ENCODE measurements at regions not wholly inside any gene's neighbourhood (a gene's known extent, or its start where the extent isn't known, plus 50 kb on each side); places are given as distances from the start of the nearest gene placed in this dataset.

DNA sequence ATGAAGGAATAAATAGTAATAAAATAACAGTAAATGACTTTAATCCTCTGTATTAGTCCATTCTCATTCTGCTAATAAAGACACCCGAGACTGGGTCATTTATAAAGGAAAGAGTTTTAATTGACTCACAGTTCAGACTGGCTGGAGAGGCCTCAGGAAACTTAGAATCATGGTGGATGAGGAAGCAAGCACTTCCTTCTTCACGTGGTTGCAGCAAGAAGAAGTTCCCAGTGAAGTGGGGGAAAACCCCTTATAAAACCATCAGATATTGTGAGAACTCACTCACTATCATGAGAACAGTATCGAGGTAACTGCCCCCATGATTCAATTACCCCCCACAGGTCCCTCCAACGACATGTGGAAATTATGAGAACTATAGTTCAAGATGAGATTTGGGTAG lies 727.9 kb upstream of the LINC00305 start:
- TF ChIP-seq, protein P1, sequence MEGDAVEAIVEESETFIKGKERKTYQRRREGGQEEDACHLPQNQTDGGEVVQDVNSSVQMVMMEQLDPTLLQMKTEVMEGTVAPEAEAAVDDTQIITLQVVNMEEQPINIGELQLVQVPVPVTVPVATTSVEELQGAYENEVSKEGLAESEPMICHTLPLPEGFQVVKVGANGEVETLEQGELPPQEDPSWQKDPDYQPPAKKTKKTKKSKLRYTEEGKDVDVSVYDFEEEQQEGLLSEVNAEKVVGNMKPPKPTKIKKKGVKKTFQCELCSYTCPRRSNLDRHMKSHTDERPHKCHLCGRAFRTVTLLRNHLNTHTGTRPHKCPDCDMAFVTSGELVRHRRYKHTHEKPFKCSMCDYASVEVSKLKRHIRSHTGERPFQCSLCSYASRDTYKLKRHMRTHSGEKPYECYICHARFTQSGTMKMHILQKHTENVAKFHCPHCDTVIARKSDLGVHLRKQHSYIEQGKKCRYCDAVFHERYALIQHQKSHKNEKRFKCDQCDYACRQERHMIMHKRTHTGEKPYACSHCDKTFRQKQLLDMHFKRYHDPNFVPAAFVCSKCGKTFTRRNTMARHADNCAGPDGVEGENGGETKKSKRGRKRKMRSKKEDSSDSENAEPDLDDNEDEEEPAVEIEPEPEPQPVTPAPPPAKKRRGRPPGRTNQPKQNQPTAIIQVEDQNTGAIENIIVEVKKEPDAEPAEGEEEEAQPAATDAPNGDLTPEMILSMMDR (IDR thresholded peaks at IDR 0.05; ENCODE audit: unreplicated experiment): no peak
- H3K4me1 Mint-ChIP-seq (ENCODE audit: low read depth, unreplicated experiment): no peaks in the 10 kb centered on the region
- CTCF ChIA-PET: no interaction called here
- H3K4me3 Mint-ChIP-seq (ENCODE audit: low read depth, unreplicated experiment): no peak overlapping the region
- no peaks in the 10 kb centered on the region for H3K27me3 Mint-ChIP-seq (ENCODE audit: unreplicated experiment)
- peaks cover 11% of the 10 kb centered on the region for H3K9me3 Mint-ChIP-seq (ENCODE audit: low read depth, unreplicated experiment)
- intact Hi-C loops (cut with micrococcal nuclease; ENCODE audit: unreplicated experiment): no loop called here
- DNase-seq: no peak
- no TSS peak for BruUV-seq (replicated peaks)
- H3K27ac Mint-ChIP-seq (ENCODE audit: unreplicated experiment): no peak overlapping the region
- H3K36me3 Mint-ChIP-seq (ENCODE audit: insufficient read depth, unreplicated experiment): no peaks in the 10 kb centered on the region

DNA sequence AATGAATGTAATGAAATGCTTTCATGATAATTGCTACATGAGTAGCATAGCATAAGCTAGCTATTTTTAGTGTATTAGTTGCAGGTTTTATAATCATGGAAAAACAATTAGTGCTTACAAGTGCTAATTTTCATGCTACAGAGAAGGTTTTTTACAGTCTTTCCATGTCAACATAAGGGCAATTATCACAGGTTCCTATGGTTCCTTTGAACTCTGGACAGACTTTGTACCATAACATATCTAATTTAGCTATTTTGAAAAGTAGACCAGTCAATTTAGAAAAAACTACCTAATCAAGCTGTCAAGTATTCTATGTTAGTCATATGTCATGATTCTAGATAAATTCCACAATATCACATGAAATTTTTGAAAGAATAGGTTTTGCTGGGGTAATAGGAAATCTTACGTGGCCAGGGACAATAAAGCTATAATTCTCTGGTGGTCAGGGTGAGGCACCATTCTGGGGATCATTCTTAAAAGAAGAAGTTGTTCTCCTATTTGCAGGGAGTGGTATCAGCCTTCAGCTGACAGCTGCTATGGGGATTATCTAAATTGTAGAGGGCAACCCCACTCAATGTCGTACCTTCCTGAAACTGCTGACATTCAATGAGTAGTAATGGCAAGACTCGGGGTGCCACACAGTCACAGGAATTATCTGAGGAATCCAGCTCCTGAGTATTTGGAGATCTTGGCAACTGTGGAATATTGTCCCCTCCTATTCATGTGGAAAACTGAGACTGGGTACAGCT lies 724.0 kb upstream of the LINC00305 start:
- intact Hi-C loops (cut with micrococcal nuclease; ENCODE audit: unreplicated experiment): no loop called here
- BruUV-seq (replicated peaks): no TSS peak
- Mint-ChIP-seq H3K27ac (ENCODE audit: unreplicated experiment) (no peak overlapping the region), H3K9me3 (ENCODE audit: low read depth, unreplicated experiment) (peaks cover 10% of the 10 kb centered on the region), H3K4me3 (ENCODE audit: low read depth, unreplicated experiment) (no peak overlapping the region), H3K4me1 (ENCODE audit: low read depth, unreplicated experiment) (no peaks in the 10 kb centered on the region), H3K27me3 (ENCODE audit: unreplicated experiment) (no peaks in the 10 kb centered on the region), H3K36me3 (ENCODE audit: insufficient read depth, unreplicated experiment) (peaks cover 4% of the 10 kb centered on the region)
- DNase-seq: no peak
- CTCF ChIA-PET: no interaction called here
- TF ChIP-seq, protein P1 (IDR thresholded peaks at IDR 0.05; ENCODE audit: unreplicated experiment): no peak

DNA sequence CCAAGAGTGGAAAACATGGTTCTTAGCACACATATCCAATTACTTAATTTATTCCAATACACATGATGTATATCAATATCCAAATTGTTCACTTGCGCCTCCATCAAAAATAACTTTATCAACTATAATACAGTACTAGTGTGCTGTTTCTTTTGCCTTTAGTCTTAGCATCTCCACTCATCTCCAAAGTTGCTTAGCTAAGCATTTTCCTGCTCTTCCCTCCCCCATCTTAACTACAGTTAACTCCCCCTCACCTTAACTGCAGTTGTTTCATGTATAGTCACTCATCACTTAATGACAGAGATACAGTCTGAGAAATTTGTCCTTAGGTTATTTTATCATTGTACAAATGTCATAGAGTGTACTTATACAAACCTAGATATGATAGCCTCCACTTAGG lies 705.2 kb upstream of the LINC00305 start:
- TF ChIP-seq, protein P1 (IDR thresholded peaks at IDR 0.05; ENCODE audit: unreplicated experiment): no peak
- DNase-seq: no peak
- Mint-ChIP-seq H3K9me3 (ENCODE audit: low read depth, unreplicated experiment) (peaks cover 5% of the 10 kb centered on the region), H3K27ac (ENCODE audit: unreplicated experiment) (no peak overlapping the region), H3K4me3 (ENCODE audit: low read depth, unreplicated experiment) (no peak overlapping the region), H3K27me3 (ENCODE audit: unreplicated experiment) (no peaks in the 10 kb centered on the region), H3K4me1 (ENCODE audit: low read depth, unreplicated experiment) (peaks cover 23% of the 10 kb centered on the region), H3K36me3 (ENCODE audit: insufficient read depth, unreplicated experiment) (no peaks in the 10 kb centered on the region)
- intact Hi-C loops (cut with micrococcal nuclease; ENCODE audit: unreplicated experiment): no loop called here
- CTCF ChIA-PET: no interaction called here
- BruUV-seq (replicated peaks): no TSS peak

DNA sequence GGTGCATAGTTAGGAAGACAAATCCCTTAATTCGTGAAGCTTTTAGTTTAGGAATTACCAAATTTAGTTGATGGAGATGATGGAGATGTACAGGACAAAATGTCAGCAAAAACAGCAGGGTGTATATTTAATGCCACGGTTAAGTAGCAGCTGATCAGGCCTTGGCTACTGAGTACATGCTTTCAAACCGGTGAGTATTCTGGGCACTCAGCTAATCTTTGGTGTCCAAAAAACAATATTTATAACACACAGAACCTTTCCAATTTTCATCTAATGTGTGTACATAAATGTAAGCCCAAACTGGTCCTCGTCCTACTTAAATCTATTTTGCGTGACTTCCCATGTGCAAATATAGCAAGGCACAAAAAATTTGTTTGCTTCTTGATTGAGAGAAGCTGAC lies 703.4 kb upstream of the LINC00305 start:
- TF ChIP-seq, protein P1 (IDR thresholded peaks at IDR 0.05; ENCODE audit: unreplicated experiment): no peak
- DNase-seq: no peak
- H3K4me3 Mint-ChIP-seq (ENCODE audit: low read depth, unreplicated experiment): no peak overlapping the region
- CTCF ChIA-PET: no interaction called here
- no peaks in the 10 kb centered on the region for H3K36me3 Mint-ChIP-seq (ENCODE audit: insufficient read depth, unreplicated experiment)
- H3K9me3 Mint-ChIP-seq (ENCODE audit: low read depth, unreplicated experiment): peaks cover 4% of the 10 kb centered on the region
- no TSS peak for BruUV-seq (replicated peaks)
- peaks cover 25% of the 10 kb centered on the region for H3K4me1 Mint-ChIP-seq (ENCODE audit: low read depth, unreplicated experiment)
- H3K27me3 Mint-ChIP-seq (ENCODE audit: unreplicated experiment): no peaks in the 10 kb centered on the region
- peak overlapping the region; percentile 24 for H3K27ac Mint-ChIP-seq (ENCODE audit: unreplicated experiment)
- intact Hi-C loops (cut with micrococcal nuclease; ENCODE audit: unreplicated experiment): no loop called here
